SK-N-SH treated with all-trans-retinoic acid at 6 μM for 48 hours (cell line): ENCODE measurements at regions not wholly inside any gene's neighbourhood (a gene's known extent, or its start where the extent isn't known, plus 50 kb on each side); places are given as distances from the start of the nearest gene placed in this dataset.

Experiments
- ATAC-seq: fragments of 200-7000 bp; cut with Tn5 transposase; 3 replicates; pipeline ENCODE4 v1.9.1; 2020; ENCODE audit warnings: mild to moderate bottlenecking, moderate library complexity
- ARNTL ChIP-seq: fragments of 450-650 bp; formaldehyde crosslinking; IDR thresholded peaks from 2 replicates; pipeline ENCODE4 v1.5.0; 2020; ENCODE audit warnings: low read depth, mild to moderate bottlenecking, moderate library complexity, borderline replicate concordance
- ESRRG ChIP-seq: fragments of 250-450 bp; sonication (Bioruptor Pico); IDR thresholded peaks from 2 replicates; pipeline ENCODE4 v1.6.1; 2021; ENCODE audit warnings: mild to moderate bottlenecking
- GLIS3 ChIP-seq: fragments of 250-450 bp; sonication (Bioruptor Pico); IDR thresholded peaks from 2 replicates; pipeline ENCODE4 v1.5.0; 2020; ENCODE audit warnings: mild to moderate bottlenecking, moderate library complexity
- ISL1 ChIP-seq: fragments of 250-450 bp; sonication (Bioruptor Pico); IDR thresholded peaks from 2 replicates; pipeline ENCODE4 v2.1.2; 2022; ENCODE audit warnings: mild to moderate bottlenecking, moderate library complexity
- PPARA ChIP-seq: fragments of 250-450 bp; sonication (Bioruptor Pico); IDR thresholded peaks from 2 replicates; pipeline ENCODE4 v1.5.0; 2020; ENCODE audit warnings: mild to moderate bottlenecking, borderline replicate concordance
- RARB ChIP-seq: fragments of 250-450 bp; sonication (Bioruptor Pico); IDR thresholded peaks from 2 replicates; pipeline ENCODE4 v1.8.0; 2021; ENCODE audit warnings: mild to moderate bottlenecking, moderate library complexity
- SNAI2 ChIP-seq: fragments of 250-450 bp; sonication (Bioruptor Pico); IDR thresholded peaks from 2 replicates; pipeline ENCODE4 v1.5.0; 2020; ENCODE audit warnings: mild to moderate bottlenecking, moderate library complexity
- TCF4 ChIP-seq: fragments of 250-450 bp; sonication (Bioruptor Pico); IDR thresholded peaks from 2 replicates; pipeline ENCODE4 v1.8.0; 2021; ENCODE audit warnings: mild to moderate bottlenecking, moderate library complexity, borderline replicate concordance
- TOX ChIP-seq: fragments of 250-450 bp; sonication (Bioruptor Pico); IDR thresholded peaks from 2 replicates; pipeline ENCODE4 v1.8.0; 2021; ENCODE audit warnings: mild to moderate bottlenecking, moderate library complexity, borderline replicate concordance
- ZC3H10 ChIP-seq: fragments of 250-450 bp; sonication (Bioruptor Pico); IDR thresholded peaks from 2 replicates; pipeline ENCODE4 v1.5.1; 2021; ENCODE audit warnings: mild to moderate bottlenecking, moderate library complexity
- ZFP3 ChIP-seq: fragments of 250-450 bp; sonication (Bioruptor Pico); IDR thresholded peaks from 2 replicates; pipeline ENCODE4 v1.5.0; 2020; ENCODE audit warnings: mild to moderate bottlenecking, moderate library complexity
- ZNF565 ChIP-seq: fragments of 450-650 bp; formaldehyde crosslinking; conservative IDR thresholded peaks from 2 replicates; pipeline ENCODE4 v1.5.0; 2020; ENCODE audit warnings: low read depth, mild to moderate bottlenecking, moderate library complexity
- ZNF70 ChIP-seq: fragments of 450-650 bp; formaldehyde crosslinking; IDR thresholded peaks from 2 replicates; pipeline ENCODE4 v1.5.0; 2020; ENCODE audit warnings: mild to moderate bottlenecking, moderate library complexity
- ZNF8 ChIP-seq: fragments of 450-650 bp; formaldehyde crosslinking; IDR thresholded peaks from 2 replicates; pipeline ENCODE4 v1.5.0; 2020; ENCODE audit warnings: mild to moderate bottlenecking, moderate library complexity
- TF ChIP-seq, protein P1 (sequence below): fragments of 250-450 bp; sonication (Bioruptor Pico); IDR thresholded peaks from 2 replicates; pipeline ENCODE4 v1.8.0; 2021; ENCODE audit warnings: low read depth, mild to moderate bottlenecking, moderate library complexity, borderline replicate concordance
- TF ChIP-seq, protein P2 (sequence below): fragments of 250-450 bp; sonication (Bioruptor Pico); IDR thresholded peaks from 2 replicates; pipeline ENCODE4 v1.5.1; 2021; ENCODE audit warnings: mild to moderate bottlenecking, moderate library complexity
- TF ChIP-seq, protein P3 (sequence below): fragments of 250-450 bp; sonication (Bioruptor Pico); IDR thresholded peaks from 2 replicates; pipeline ENCODE4 v1.5.0; 2020; ENCODE audit warnings: mild to moderate bottlenecking, moderate library complexity
- TF ChIP-seq, protein P4 (sequence below): fragments of 250-450 bp; sonication (Bioruptor Pico); IDR thresholded peaks from 2 replicates; pipeline ENCODE4 v1.5.1; 2020; ENCODE audit warnings: low read depth, mild to moderate bottlenecking, moderate library complexity

DNA sequence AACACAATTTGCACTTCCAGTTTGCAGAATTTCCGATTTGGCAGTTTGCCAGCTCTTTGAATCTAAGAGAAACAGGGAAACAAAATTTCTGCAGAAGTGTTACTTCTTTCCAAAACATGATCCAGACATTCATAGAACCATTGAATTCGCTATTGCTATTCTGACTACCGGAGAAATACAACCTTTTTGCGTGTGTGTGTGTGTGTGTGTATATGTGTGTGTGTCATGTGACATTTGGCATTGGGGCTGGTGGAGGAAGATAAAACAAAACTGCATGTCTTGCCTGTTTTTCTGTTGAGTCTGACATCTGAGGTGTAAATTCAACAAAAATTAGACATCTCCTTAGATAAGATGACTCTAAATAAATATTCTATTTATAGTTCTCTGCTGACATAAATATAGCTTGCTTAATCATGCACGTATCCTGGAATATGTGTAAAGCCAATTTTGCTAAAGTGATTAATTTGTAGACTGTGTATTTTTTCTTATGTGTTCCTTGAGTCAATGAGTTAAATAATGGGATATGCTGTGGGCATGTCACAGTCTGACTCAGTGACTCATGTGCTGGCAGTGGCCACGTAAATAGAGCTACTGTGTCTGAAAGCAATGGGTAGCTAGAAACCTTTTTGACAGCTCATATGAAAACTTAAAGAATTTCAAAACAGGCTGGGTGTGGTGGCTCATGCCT lies 98.9 kb downstream of the HPGD start (continued):
- TF ChIP-seq, protein P1, sequence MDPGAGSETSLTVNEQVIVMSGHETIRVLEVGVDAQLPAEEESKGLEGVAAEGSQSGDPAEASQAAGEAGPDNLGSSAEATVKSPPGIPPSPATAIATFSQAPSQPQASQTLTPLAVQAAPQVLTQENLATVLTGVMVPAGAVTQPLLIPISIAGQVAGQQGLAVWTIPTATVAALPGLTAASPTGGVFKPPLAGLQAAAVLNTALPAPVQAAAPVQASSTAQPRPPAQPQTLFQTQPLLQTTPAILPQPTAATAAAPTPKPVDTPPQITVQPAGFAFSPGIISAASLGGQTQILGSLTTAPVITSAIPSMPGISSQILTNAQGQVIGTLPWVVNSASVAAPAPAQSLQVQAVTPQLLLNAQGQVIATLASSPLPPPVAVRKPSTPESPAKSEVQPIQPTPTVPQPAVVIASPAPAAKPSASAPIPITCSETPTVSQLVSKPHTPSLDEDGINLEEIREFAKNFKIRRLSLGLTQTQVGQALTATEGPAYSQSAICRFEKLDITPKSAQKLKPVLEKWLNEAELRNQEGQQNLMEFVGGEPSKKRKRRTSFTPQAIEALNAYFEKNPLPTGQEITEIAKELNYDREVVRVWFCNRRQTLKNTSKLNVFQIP (CRISPR knock-in tag), result no peak
- TF ChIP-seq ZNF70 (CRISPR knock-in tag), result no peak
- TF ChIP-seq GLIS3 (CRISPR knock-in tag), result no peak
- no peak for TF ChIP-seq ZNF8
- no peak for TF ChIP-seq RARB (CRISPR knock-in tag)

DNA sequence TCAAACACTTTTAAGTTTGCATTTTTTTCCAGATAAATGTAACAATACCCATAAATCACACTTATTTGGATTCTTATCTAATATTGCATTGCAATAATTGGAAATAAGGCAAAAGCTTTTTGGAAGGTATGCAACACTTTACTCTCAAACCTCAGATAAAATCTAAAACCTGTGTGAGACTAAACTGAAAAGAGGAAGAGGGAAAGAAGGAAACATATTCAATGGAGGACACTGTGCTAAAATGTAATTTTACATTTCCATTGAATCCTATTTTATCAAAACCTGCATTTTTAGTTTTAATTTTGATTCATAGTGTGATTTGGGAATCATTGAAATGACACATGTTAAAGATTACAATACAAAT lies 99.4 kb downstream of the HPGD start:
- no peak for ATAC-seq

DNA sequence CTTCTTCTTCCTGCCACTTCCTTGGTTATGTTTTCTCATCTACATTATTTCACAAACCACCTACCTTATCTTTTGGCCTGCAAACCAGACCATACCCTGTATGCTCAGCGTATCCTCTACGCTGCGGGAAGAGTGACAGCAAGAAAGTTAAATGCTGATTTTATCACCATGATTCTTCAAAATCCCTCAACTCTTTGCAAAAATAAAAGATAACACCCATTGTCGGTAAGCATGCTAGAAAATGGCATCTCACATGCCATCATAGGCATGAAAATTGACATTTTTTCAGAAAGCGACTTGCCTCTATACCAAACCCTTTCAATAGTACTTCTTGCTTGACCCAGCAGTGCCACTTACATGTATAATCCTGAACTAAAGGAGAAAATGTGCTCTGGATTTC lies 102.0 kb downstream of the HPGD start:
- no peak for ATAC-seq

More for the DNA sequence above, 99.4 kb downstream of the HPGD start:
- no peak for TF ChIP-seq ISL1 (CRISPR knock-in tag)
- no peak for TF ChIP-seq ZNF70 (CRISPR knock-in tag)
- no peak for TF ChIP-seq ZNF8
- TF ChIP-seq PPARA (CRISPR knock-in tag), result no peak
- TF ChIP-seq, protein P2, sequence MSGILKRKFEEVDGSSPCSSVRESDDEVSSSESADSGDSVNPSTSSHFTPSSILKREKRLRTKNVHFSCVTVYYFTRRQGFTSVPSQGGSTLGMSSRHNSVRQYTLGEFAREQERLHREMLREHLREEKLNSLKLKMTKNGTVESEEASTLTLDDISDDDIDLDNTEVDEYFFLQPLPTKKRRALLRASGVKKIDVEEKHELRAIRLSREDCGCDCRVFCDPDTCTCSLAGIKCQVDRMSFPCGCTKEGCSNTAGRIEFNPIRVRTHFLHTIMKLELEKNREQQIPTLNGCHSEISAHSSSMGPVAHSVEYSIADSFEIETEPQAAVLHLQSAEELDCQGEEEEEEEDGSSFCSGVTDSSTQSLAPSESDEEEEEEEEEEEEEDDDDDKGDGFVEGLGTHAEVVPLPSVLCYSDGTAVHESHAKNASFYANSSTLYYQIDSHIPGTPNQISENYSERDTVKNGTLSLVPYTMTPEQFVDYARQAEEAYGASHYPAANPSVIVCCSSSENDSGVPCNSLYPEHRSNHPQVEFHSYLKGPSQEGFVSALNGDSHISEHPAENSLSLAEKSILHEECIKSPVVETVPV (CRISPR knock-in tag), result no peak
- no peak for TF ChIP-seq ESRRG

More for the DNA sequence above, 102.0 kb downstream of the HPGD start:
- TF ChIP-seq ARNTL (no peak), TOX (CRISPR knock-in tag) (no peak), TCF4 (CRISPR knock-in tag) (no peak), ZNF565 (CRISPR knock-in tag) (no peak), ZC3H10 (CRISPR knock-in tag) (no peak), SNAI2 (CRISPR knock-in tag) (no peak), ZFP3 (CRISPR knock-in tag) (no peak), PPARA (CRISPR knock-in tag) (no peak), GLIS3 (CRISPR knock-in tag) (no peak), ISL1 (CRISPR knock-in tag) (no peak), ZNF8 (no peak)
- TF ChIP-seq, protein P2 (CRISPR knock-in tag), result no peak
- TF ChIP-seq, protein P1 (CRISPR knock-in tag), result no peak
- TF ChIP-seq, protein P3, sequence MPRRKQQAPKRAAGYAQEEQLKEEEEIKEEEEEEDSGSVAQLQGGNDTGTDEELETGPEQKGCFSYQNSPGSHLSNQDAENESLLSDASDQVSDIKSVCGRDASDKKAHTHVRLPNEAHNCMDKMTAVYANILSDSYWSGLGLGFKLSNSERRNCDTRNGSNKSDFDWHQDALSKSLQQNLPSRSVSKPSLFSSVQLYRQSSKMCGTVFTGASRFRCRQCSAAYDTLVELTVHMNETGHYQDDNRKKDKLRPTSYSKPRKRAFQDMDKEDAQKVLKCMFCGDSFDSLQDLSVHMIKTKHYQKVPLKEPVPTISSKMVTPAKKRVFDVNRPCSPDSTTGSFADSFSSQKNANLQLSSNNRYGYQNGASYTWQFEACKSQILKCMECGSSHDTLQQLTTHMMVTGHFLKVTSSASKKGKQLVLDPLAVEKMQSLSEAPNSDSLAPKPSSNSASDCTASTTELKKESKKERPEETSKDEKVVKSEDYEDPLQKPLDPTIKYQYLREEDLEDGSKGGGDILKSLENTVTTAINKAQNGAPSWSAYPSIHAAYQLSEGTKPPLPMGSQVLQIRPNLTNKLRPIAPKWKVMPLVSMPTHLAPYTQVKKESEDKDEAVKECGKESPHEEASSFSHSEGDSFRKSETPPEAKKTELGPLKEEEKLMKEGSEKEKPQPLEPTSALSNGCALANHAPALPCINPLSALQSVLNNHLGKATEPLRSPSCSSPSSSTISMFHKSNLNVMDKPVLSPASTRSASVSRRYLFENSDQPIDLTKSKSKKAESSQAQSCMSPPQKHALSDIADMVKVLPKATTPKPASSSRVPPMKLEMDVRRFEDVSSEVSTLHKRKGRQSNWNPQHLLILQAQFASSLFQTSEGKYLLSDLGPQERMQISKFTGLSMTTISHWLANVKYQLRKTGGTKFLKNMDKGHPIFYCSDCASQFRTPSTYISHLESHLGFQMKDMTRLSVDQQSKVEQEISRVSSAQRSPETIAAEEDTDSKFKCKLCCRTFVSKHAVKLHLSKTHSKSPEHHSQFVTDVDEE (CRISPR knock-in tag), result no peak
- TF ChIP-seq, protein P4, sequence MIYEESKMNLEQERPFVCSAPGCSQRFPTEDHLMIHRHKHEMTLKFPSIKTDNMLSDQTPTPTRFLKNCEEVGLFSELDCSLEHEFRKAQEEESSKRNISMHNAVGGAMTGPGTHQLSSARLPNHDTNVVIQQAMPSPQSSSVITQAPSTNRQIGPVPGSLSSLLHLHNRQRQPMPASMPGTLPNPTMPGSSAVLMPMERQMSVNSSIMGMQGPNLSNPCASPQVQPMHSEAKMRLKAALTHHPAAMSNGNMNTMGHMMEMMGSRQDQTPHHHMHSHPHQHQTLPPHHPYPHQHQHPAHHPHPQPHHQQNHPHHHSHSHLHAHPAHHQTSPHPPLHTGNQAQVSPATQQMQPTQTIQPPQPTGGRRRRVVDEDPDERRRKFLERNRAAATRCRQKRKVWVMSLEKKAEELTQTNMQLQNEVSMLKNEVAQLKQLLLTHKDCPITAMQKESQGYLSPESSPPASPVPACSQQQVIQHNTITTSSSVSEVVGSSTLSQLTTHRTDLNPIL (CRISPR knock-in tag), result no peak
